HepG2 (cell line): ENCODE measurements at regions not wholly inside any gene's neighbourhood (a gene's known extent, or its start where the extent isn't known, plus 50 kb on each side); places are given as distances from the start of the nearest gene placed in this dataset.

Source experiments
- ATAC-seq: fragments of 200-7000 bp; cut with Tn5 transposase; 3 replicates; pipeline ENCODE4 v1.9.1; 2020; ENCODE audit warnings: mild to moderate bottlenecking, moderate library complexity
- BruUV-seq: library from RNA; stranded (reverse); fragments of 400-500 nt; replicated peaks from 2 replicates; lab custom pipeline; 2021; lab: Mats Ljungman, UMichigan
- CTCF ChIA-PET: fragments of 300-600 bp; formaldehyde crosslinking; extraction: SDS; loops from one replicate; lab custom pipeline; 2021; ENCODE audit warnings: low total read pairs, inconsistent platforms, low intra/inter-chr PET ratio; lab: Yijun Ruan, JAX
- POLR2A ChIA-PET: fragments of 350-600 bp; sonication (Branson Sonifier 250); formaldehyde crosslinking; loops from one replicate; lab custom pipeline; 2020; ENCODE audit warnings: antibody characterized with exemption, inconsistent platforms; lab: Yijun Ruan, JAX
- DNase-seq: peaks from one replicate; pipeline ENCODE4 v3.0.0-alpha.2; 2015; ENCODE audit warnings: low spot score
- FAIRE-seq: peaks from 3 replicates; lab custom pipeline; 2011; peaks lifted over from hg19 to GRCh38; lab: Jason Lieb, UNC
- H2AFZ ChIP-seq: one replicate; pipeline ENCODE4 v1.6.1; 2011; ENCODE audit warnings: low read length, inconsistent platforms
- H3K27ac ChIP-seq: fragments of 300-600 bp; 3 replicates; pipeline ENCODE4 v1.8.0; 2011; ENCODE audit warnings: mixed run types, mild to moderate bottlenecking, mixed read lengths, low read length, inconsistent platforms; ENCODE audit not compliant: insufficient read depth; ENCODE audit errors: extremely low read length
- H3K27me3 ChIP-seq, 2 experiments: fragments of 200-600 bp in 1 of 2; 2 replicates in 1 of 2; 3 replicates in 1 of 2; pipeline versions ENCODE4 v1.6.0 to v1.8.0; 2011; ENCODE audit warnings: low read length in 2 of 2, mild to moderate bottlenecking in 2 of 2, moderate library complexity in 2 of 2, inconsistent platforms in 1 of 2; ENCODE audit not compliant: insufficient read depth in 2 of 2, control insufficient read depth in 1 of 2
- H3K36me3 ChIP-seq, 2 experiments: fragments of 200-600 bp in 1 of 2; replicated peaks in 1 of 2; 2 replicates in 1 of 2; 3 replicates in 1 of 2; pipeline versions ENCODE4 v1.5.1 to v1.8.0; 2011; ENCODE audit warnings: low read length in 2 of 2, inconsistent platforms in 1 of 2; ENCODE audit not compliant: insufficient read depth in 2 of 2, control insufficient read depth in 1 of 2
- H3K4me1 ChIP-seq: 2 replicates; pipeline ENCODE4 v1.5.1; 2012; ENCODE audit warnings: low read length, inconsistent platforms; ENCODE audit not compliant: insufficient read depth
- H3K4me2 ChIP-seq: 2 replicates; pipeline ENCODE4 v1.6.0; 2011; ENCODE audit warnings: low read depth, low read length, inconsistent platforms
- H3K4me3 ChIP-seq, 3 experiments: fragments of 200-600 bp in 1 of 3; sonication (generic), shearing (Covaris generic) in 1 of 3; replicated peaks in 1 of 3; 2 replicates each; pipeline ENCODE4 v1.5.1; 2011 to 2016; ENCODE audit warnings: low read length in 3 of 3, inconsistent platforms in 2 of 3, low read depth in 2 of 3, mild to moderate bottlenecking in 2 of 3, control low read depth in 1 of 3, mixed read lengths in 1 of 3; ENCODE audit not compliant: insufficient read depth in 1 of 3
- H3K79me2 ChIP-seq: one replicate; pipeline ENCODE4 v1.6.1; 2011; ENCODE audit warnings: low read length, inconsistent platforms; ENCODE audit not compliant: insufficient read depth
- H3K9ac ChIP-seq: 2 replicates; pipeline ENCODE4 v1.6.0; 2011; ENCODE audit warnings: mild to moderate bottlenecking, low read depth, low read length, inconsistent platforms; ENCODE audit not compliant: insufficient read depth
- H3K9me3 ChIP-seq: 2 replicates; pipeline ENCODE4 v1.5.1; 2012; ENCODE audit warnings: mild to moderate bottlenecking, low read length
- H4K20me1 ChIP-seq: 2 replicates; pipeline ENCODE4 v1.6.0; 2011; ENCODE audit warnings: inconsistent platforms, mild to moderate bottlenecking, low read length, moderate library complexity; ENCODE audit not compliant: insufficient read depth
- CENPX ChIP-seq: sonication (generic); formaldehyde crosslinking; IDR thresholded peaks from 2 replicates; pipeline ENCODE4 v1.9.0; 2021; ENCODE audit warnings: mild to moderate bottlenecking, missing genetic modification reagents, moderate library complexity
- IKZF1 ChIP-seq: fragments of 450-650 bp; IDR thresholded peaks from 2 replicates; pipeline ENCODE4 v1.7.1; 2016
- PHF5A ChIP-seq: IDR thresholded peaks from one replicate; pipeline ENCODE4 v1.6.1; 2018; ENCODE audit warnings: low read depth, missing genetic modification reagents; ENCODE audit not compliant: unreplicated experiment
- SIX4 ChIP-seq: sonication (generic); formaldehyde crosslinking; IDR thresholded peaks from 2 replicates; pipeline ENCODE4 v1.4.0; 2020; ENCODE audit warnings: missing genetic modification reagents
- UBTF ChIP-seq: sonication (generic); formaldehyde crosslinking; IDR thresholded peaks from 2 replicates; pipeline ENCODE4 v1.4.0; 2020; ENCODE audit warnings: mild to moderate bottlenecking, missing genetic modification reagents
- ZBTB7B ChIP-seq: sonication (generic); formaldehyde crosslinking; IDR thresholded peaks from 2 replicates; pipeline ENCODE4 v1.4.0; 2020; ENCODE audit warnings: missing genetic modification reagents
- ZNF121 ChIP-seq: sonication (generic); formaldehyde crosslinking; IDR thresholded peaks from 2 replicates; pipeline ENCODE4 v1.5.0; 2020; ENCODE audit warnings: mild to moderate bottlenecking, missing genetic modification reagents
- ZNF446 ChIP-seq: sonication (generic); formaldehyde crosslinking; IDR thresholded peaks from 2 replicates; pipeline ENCODE4 v1.5.0; 2020; ENCODE audit warnings: mild to moderate bottlenecking, missing genetic modification reagents
- ZNF512 ChIP-seq: sonication (generic); formaldehyde crosslinking; IDR thresholded peaks from 2 replicates; pipeline ENCODE4 v1.4.0; 2020; ENCODE audit warnings: mild to moderate bottlenecking, missing genetic modification reagents
- ZNF547 ChIP-seq: sonication (generic); formaldehyde crosslinking; IDR thresholded peaks from 2 replicates; pipeline ENCODE4 v1.5.1; 2020; ENCODE audit warnings: mild to moderate bottlenecking, missing genetic modification reagents
- ZNF558 ChIP-seq: sonication (generic); formaldehyde crosslinking; IDR thresholded peaks from 2 replicates; pipeline ENCODE4 v1.9.0; 2022; ENCODE audit warnings: mild to moderate bottlenecking, missing genetic modification reagents, borderline replicate concordance
- ZNF678 ChIP-seq: sonication (generic); formaldehyde crosslinking; IDR thresholded peaks from 2 replicates; pipeline ENCODE4 v1.4.0; 2020; ENCODE audit warnings: mild to moderate bottlenecking, missing genetic modification reagents
- ZNF749 ChIP-seq: sonication (generic); formaldehyde crosslinking; IDR thresholded peaks from 2 replicates; pipeline ENCODE4 v1.8.0; 2022; ENCODE audit warnings: mild to moderate bottlenecking, missing genetic modification reagents, moderate library complexity, borderline replicate concordance
- WGBS: methylation state at CpG from one replicate; pipeline ENCODE4 v1.1.6; 2017; ENCODE audit warnings: low lambda C conversion rate; 5-methylcytosine and 5-hydroxymethylcytosine counted together
- in situ Hi-C: cut with HindIII; loops from 2 replicates; pipeline ENCODE4 v1.10.0; 2017; ENCODE audit warnings: low pct_unique_long_range_greater_than_20kb; ENCODE audit not compliant: extremely low pct_ligation_motif_present
- intact Hi-C: fragments of 100-400 bp; cut with micrococcal nuclease; formaldehyde crosslinking; loops from one replicate; pipeline ENCODE4 v1.10.0; 2022; ENCODE audit not compliant: unreplicated experiment

GRCh38 chr2:155498106-155498505 lies 799.6 kb downstream of the KCNJ3 start:
- POLR2A ChIA-PET: no interaction called here
- DNase-seq (no peak), FAIRE-seq (no peak), ATAC-seq (no peak)
- no TSS peak for BruUV-seq
- Histone ChIP-seq H3K9ac (no peak overlapping the region), H3K79me2 (no peaks in the 10 kb centered on the region), H3K4me3 (no peak overlapping the region), H3K4me2 (no peak overlapping the region), H3K36me3 (no peaks in the 10 kb centered on the region), H3K27me3 (no peaks in the 10 kb centered on the region), H2AFZ (no peak overlapping the region), H3K4me1 (no peaks in the 10 kb centered on the region), H3K9me3 (peaks cover 26% of the 10 kb centered on the region), H4K20me1 (no peaks in the 10 kb centered on the region), H3K27ac (no peak overlapping the region)
- no peak for TF ChIP-seq IKZF1
- TF ChIP-seq ZNF512 (CRISPR knock-in tag): no peak
- no peak for TF ChIP-seq ZNF547 (CRISPR knock-in tag)
- no peak for TF ChIP-seq ZNF121 (CRISPR knock-in tag)
- TF ChIP-seq CENPX (CRISPR knock-in tag): no peak
- no peak for TF ChIP-seq PHF5A (CRISPR knock-in tag)
- no peak for TF ChIP-seq ZBTB7B (CRISPR knock-in tag)
- TF ChIP-seq ZNF749: no peak
- no peak for TF ChIP-seq UBTF (CRISPR knock-in tag)
- no peak for TF ChIP-seq ZNF678
- no peak for TF ChIP-seq ZNF558 (CRISPR knock-in tag)
- TF ChIP-seq SIX4 (CRISPR knock-in tag): no peak
- TF ChIP-seq ZNF446 (CRISPR knock-in tag): no peak
- 0% methylated on average over 1 of the region's 1 CpG for WGBS
- CTCF ChIA-PET: no interaction called here
- intact Hi-C loops (no loop called here), in situ Hi-C loops (no loop called here)
